ENCODE measurements at regions not wholly inside any gene's neighbourhood (a gene's known extent, or its start where the extent isn't known, plus 50 kb on each side); places are given as distances from the start of the nearest gene placed in this dataset.

GRCh38 chr9:7946458-7946857, 146.9 kb upstream of the DMAC1 start:
- DNase-seq (ENCODE audit: low read depth) = no peak

GRCh38 chr9:7944572-7944971, 145.0 kb upstream of the DMAC1 start:
- no peak for DNase-seq (ENCODE audit: low read depth)

GRCh38 chr9:7937761-7938491, 138.3 kb upstream of the DMAC1 start:
- no peak for DNase-seq (ENCODE audit: low read depth)

- no peak for DNase-seq (ENCODE audit: low read depth)
These were observed 137.4 kb upstream of the DMAC1 start for GRCh38 chr9:7936996-7937395.

- DNase-seq (ENCODE audit: low read depth) = no peak
These were observed 136.6 kb upstream of the DMAC1 start for GRCh38 chr9:7936163-7936562.

- no peak for DNase-seq (ENCODE audit: low read depth)
These were observed 136.1 kb upstream of the DMAC1 start for GRCh38 chr9:7935681-7936080.

- DNase-seq (ENCODE audit: low read depth) = no peak
These were observed 133.2 kb upstream of the DMAC1 start for GRCh38 chr9:7932767-7933166.

- no peak for DNase-seq (ENCODE audit: low read depth)
These were observed 131.0 kb upstream of the DMAC1 start for GRCh38 chr9:7930613-7931012.

GRCh38 chr9:7921545-7922197, 122.1 kb upstream of the DMAC1 start:
- no peak for DNase-seq (ENCODE audit: low read depth)

GRCh38 chr9:7912037-7912535, 112.5 kb upstream of the DMAC1 start:
- no peak for DNase-seq (ENCODE audit: low read depth)

- no peak for DNase-seq (ENCODE audit: low read depth)
These were observed 110.9 kb upstream of the DMAC1 start for GRCh38 chr9:7910426-7911020.

GRCh38 chr9:7909537-7909936, 110.0 kb upstream of the DMAC1 start:
- no peak for DNase-seq (ENCODE audit: low read depth)

- no peak for DNase-seq (ENCODE audit: low read depth)
These were observed 108.2 kb upstream of the DMAC1 start for GRCh38 chr9:7907551-7908337.

GRCh38 chr9:7906783-7907550, 107.4 kb upstream of the DMAC1 start:
- no peak for DNase-seq (ENCODE audit: low read depth)

GRCh38 chr9:7901621-7902020, 102.0 kb upstream of the DMAC1 start:
- no peak for DNase-seq (ENCODE audit: low read depth)

GRCh38 chr9:7900541-7900940, 101.0 kb upstream of the DMAC1 start:
- no peak for DNase-seq (ENCODE audit: low read depth)

- no peak for DNase-seq (ENCODE audit: low read depth)
These were observed 100.2 kb upstream of the DMAC1 start for GRCh38 chr9:7899753-7900152.

- DNase-seq (ENCODE audit: low read depth) = no peak
These were observed 94.7 kb upstream of the DMAC1 start for GRCh38 chr9:7894231-7894630.

GRCh38 chr9:7892975-7893374, 93.4 kb upstream of the DMAC1 start:
- no peak for DNase-seq (ENCODE audit: low read depth)

GRCh38 chr9:7879551-7880245, 80.1 kb upstream of the DMAC1 start:
- DNase-seq (ENCODE audit: low read depth) = no peak
